Lung (tissue), 11 donors: ENCODE measurements at regions not wholly inside any gene's neighbourhood (a gene's known extent, or its start where the extent isn't known, plus 50 kb on each side); places are given as distances from the start of the nearest gene placed in this dataset.

Experiments used
- ATAC-seq: fragments of 200-7000 bp; cut with Tn5 transposase; one replicate; pipeline ENCODE4 v1.9.1; 2020; ENCODE audit warnings: moderate number of reproducible peaks; ENCODE audit not compliant: insufficient read depth, low FRiP score
- DNase-seq, 3 donors: peaks; one replicate each; pipeline ENCODE4 v3.0.0-alpha.2; 2013 to 2017
- H3K27ac ChIP-seq, 2 donors: one replicate each; pipeline ENCODE4 v1.5.1; 2013; ENCODE audit warnings: mild to moderate bottlenecking in 2 of 2, moderate library complexity in 2 of 2, control low read depth in 1 of 2, inconsistent platforms in 1 of 2, low read depth in 1 of 2, low read length in 1 of 2
- H3K27me3 ChIP-seq, 3 donors: one replicate each; pipeline ENCODE4 v1.5.1; 2013; ENCODE audit warnings: low read length in 2 of 3; ENCODE audit not compliant: control insufficient read depth in 3 of 3, insufficient read depth in 3 of 3
- H3K36me3 ChIP-seq, 4 donors: one replicate each; pipeline ENCODE4 v1.5.1; 2013; ENCODE audit warnings: low read length in 4 of 4, mild to moderate bottlenecking in 1 of 4, moderate library complexity in 1 of 4; ENCODE audit not compliant: control insufficient read depth in 4 of 4, insufficient read depth in 4 of 4
- H3K4me1 ChIP-seq, 5 donors: one replicate each; pipeline ENCODE4 v1.5.1; 2013; ENCODE audit warnings: low read length in 5 of 5, mild to moderate bottlenecking in 2 of 5, moderate library complexity in 1 of 5; ENCODE audit not compliant: control insufficient read depth in 5 of 5, insufficient read depth in 5 of 5
- H3K4me3 ChIP-seq: one replicate; pipeline ENCODE4 v1.5.1; 2013; ENCODE audit warnings: mild to moderate bottlenecking, control low read depth, moderate library complexity
- H3K9ac ChIP-seq, 2 donors: one replicate each; pipeline ENCODE4 v1.5.1; 2013; ENCODE audit warnings: low read length in 2 of 2, control low read depth in 1 of 2; ENCODE audit not compliant: insufficient read depth in 1 of 2
- H3K9me3 ChIP-seq, 4 donors: one replicate each; pipeline ENCODE4 v1.5.1; 2013; ENCODE audit warnings: low read length in 3 of 4, mild to moderate bottlenecking in 1 of 4, moderate library complexity in 1 of 4; ENCODE audit not compliant: control insufficient read depth in 4 of 4, insufficient read depth in 3 of 4
- WGBS, 2 donors: extraction: QIAGEN DNeasy Blood & Tissue Kit; methylation state at CpG; one replicate each; pipeline ENCODE4 v1.1.7; 2013; 5-methylcytosine and 5-hydroxymethylcytosine counted together
- TF ChIP-seq, protein P1 (sequence below): IDR thresholded peaks from 2 replicates; pipeline ENCODE4 v1.5.1; 2012; ENCODE audit warnings: mild to moderate bottlenecking; ENCODE audit errors: control extremely low read depth, extremely low read depth
- donor health status: control.
- donor health status: control.
- donor health status: Bipolar disorder and iron deficiency.
- donor health status: healthy.
- donor health status: DM: yes; HTN: yes; CAD: no.

DNA sequence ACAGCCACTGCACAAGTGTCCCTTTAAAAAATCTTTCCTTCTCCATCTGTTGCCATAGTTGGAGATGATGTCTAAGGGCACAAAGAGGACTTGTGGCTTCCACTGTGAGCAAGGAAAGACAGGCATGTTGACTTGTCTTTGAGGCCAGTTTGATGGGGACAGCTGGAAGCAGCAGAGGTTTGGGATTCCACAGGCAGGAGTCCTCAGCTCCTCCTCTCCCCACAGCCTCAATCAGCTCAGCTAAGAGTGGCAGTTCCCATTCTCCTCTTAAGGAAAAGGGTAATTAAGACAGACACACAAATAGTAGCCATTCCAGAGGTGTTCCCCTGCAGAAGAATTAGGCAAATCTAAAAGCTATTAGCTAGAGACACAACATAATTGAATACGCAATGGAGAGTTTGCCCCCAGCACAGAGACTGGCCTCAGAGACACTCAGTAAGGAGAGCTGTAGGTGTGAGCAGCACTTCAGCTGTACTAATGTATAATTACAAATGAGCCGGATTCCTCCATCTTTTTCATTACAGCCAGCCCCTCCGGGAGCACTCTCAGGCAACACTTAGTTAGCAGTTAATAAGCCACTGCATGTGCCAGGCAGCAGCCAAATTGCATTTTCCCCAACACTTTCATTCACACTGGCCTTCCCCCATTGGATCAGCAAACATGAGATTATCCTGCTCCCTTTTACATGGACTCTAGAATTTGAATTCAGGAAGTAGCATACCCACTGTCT lies 434.0 kb downstream of the FOXO1 start:
- Histone ChIP-seq H3K27ac (no peak overlapping the region), H3K9ac (no peak overlapping the region), H3K4me3 (no peak overlapping the region), H3K36me3 (no peaks in the 10 kb centered on the region), H3K27me3 (no peaks in the 10 kb centered on the region), H3K9me3 (no peaks in the 10 kb centered on the region), H3K4me1 (peaks cover 0 to 11% (median 2%) of the 10 kb centered on the region in 5 donors)
- TF ChIP-seq, protein P1, sequence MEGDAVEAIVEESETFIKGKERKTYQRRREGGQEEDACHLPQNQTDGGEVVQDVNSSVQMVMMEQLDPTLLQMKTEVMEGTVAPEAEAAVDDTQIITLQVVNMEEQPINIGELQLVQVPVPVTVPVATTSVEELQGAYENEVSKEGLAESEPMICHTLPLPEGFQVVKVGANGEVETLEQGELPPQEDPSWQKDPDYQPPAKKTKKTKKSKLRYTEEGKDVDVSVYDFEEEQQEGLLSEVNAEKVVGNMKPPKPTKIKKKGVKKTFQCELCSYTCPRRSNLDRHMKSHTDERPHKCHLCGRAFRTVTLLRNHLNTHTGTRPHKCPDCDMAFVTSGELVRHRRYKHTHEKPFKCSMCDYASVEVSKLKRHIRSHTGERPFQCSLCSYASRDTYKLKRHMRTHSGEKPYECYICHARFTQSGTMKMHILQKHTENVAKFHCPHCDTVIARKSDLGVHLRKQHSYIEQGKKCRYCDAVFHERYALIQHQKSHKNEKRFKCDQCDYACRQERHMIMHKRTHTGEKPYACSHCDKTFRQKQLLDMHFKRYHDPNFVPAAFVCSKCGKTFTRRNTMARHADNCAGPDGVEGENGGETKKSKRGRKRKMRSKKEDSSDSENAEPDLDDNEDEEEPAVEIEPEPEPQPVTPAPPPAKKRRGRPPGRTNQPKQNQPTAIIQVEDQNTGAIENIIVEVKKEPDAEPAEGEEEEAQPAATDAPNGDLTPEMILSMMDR = no peak
- ATAC-seq (no peak), DNase-seq (no peak)
- WGBS, 2 donors = 90 to 93% methylated on average over 3 of the region's 3 CpGs

- Histone ChIP-seq H3K36me3 (no peaks in the 10 kb centered on the region), H3K9ac (no peak overlapping the region), H3K4me1 (peaks cover 0 to 11% (median 2%) of the 10 kb centered on the region in 5 donors), H3K4me3 (no peak overlapping the region), H3K9me3 (peaks cover 0 to 1% (median 0%) of the 10 kb centered on the region in 4 donors), H3K27ac (peak overlapping the region in 1 of 2 donors; percentile 67), H3K27me3 (no peaks in the 10 kb centered on the region)
- ATAC-seq (no peak), DNase-seq (no peak)
- TF ChIP-seq, protein P1 = no peak
- 81 to 84% methylated on average over 8 of the region's 8 CpGs for WGBS, 2 donors
Observed at GRCh38 chr13:40233731-40234195, 432.7 kb downstream of the FOXO1 start.

DNA sequence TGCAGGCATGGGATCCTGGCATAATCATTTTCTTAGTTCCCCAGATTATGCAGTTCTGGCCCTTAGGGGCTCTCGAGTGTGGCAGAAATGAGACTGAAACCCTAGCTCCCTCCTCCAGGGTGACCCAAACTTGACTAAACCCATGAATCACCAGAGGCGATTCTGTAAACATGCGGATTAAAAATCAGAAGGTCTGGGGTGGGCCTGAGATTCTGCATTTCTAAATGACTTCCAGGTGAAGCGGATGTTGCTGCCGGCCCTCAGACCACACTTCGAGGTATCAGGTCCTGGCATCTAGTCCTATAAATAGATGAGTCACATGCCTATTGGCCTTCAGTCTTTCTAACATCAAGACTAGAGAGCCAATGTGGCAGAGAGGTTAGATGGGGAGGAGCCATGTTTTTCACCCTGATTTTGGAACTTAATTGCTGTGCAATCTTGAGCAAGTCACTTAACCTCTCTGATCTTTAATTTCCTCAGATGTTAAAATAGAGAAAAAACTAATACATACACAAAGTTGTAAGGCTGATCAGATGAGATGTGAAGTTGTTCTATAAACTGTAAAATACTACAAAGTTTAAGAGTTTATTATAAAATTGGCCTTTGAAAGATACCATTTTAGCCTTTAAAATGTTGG lies 431.2 kb downstream of the FOXO1 start:
- peaks cover 0 to 1% (median 0%) of the 10 kb centered on the region in 4 donors for H3K9me3 ChIP-seq
- H3K36me3 ChIP-seq = no peaks in the 10 kb centered on the region
- ATAC-seq (no peak), DNase-seq (no peak)
- 82 to 87% methylated on average over 6 of the region's 6 CpGs for WGBS, 2 donors
- no peak overlapping the region for H3K4me3 ChIP-seq
- no peak overlapping the region for H3K9ac ChIP-seq
- no peaks in the 10 kb centered on the region for H3K27me3 ChIP-seq
- no peak overlapping the region for H3K27ac ChIP-seq
- H3K4me1 ChIP-seq = peaks cover 0 to 11% (median 2%) of the 10 kb centered on the region in 5 donors
- TF ChIP-seq, protein P1 = no peak
